ENCODE measurements at regions not wholly inside any gene's neighbourhood (a gene's known extent, or its start where the extent isn't known, plus 50 kb on each side); places are given as distances from the start of the nearest gene placed in this dataset.

DNA sequence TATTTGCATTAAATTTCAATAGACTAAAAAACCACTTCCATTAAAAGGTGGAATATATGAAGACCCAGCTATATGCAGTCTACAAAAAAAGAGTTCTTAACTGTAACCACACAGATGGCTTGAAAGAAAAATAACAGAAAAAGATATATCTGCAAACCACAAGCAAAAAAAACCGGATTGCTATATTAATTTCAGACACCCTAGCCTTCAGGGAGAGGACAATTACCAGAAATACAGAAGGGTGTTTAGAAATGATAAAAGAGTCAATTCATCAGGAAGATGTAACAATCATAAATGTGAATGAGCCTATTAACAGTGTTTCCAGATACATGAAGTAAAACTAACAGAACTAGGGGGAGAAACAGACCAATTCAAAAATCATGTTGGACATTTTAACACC is 56.9 kb upstream of the SMIM23 start:
- Histone ChIP-seq H3K9me3 (peaks cover 3% of the 10 kb centered on the region), H3K36me3 (no peaks in the 10 kb centered on the region), H3K27ac (no peak overlapping the region), H3K27me3 (no peaks in the 10 kb centered on the region), H3K4me1 (peaks cover 5% of the 10 kb centered on the region), H3K4me3 (no peak overlapping the region)
- DNase-seq (ENCODE audit: low spot score in 2 of 2) = no peak
- WGBS = 74% methylated on average over 1 of the region's 1 CpG
- TF ChIP-seq, protein P1, sequence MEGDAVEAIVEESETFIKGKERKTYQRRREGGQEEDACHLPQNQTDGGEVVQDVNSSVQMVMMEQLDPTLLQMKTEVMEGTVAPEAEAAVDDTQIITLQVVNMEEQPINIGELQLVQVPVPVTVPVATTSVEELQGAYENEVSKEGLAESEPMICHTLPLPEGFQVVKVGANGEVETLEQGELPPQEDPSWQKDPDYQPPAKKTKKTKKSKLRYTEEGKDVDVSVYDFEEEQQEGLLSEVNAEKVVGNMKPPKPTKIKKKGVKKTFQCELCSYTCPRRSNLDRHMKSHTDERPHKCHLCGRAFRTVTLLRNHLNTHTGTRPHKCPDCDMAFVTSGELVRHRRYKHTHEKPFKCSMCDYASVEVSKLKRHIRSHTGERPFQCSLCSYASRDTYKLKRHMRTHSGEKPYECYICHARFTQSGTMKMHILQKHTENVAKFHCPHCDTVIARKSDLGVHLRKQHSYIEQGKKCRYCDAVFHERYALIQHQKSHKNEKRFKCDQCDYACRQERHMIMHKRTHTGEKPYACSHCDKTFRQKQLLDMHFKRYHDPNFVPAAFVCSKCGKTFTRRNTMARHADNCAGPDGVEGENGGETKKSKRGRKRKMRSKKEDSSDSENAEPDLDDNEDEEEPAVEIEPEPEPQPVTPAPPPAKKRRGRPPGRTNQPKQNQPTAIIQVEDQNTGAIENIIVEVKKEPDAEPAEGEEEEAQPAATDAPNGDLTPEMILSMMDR (IDR thresholded peaks at IDR 0.05) = no peak
- TF ChIP-seq POLR2AphosphoS5 (IDR thresholded peaks at IDR 0.05) (no peak), POLR2A (IDR thresholded peaks at IDR 0.05) (no peak)

Data from suprapubic skin (tissue), 4 donors.